Erythroblast (primary cell): ENCODE measurements at regions not wholly inside any gene's neighbourhood (a gene's known extent, or its start where the extent isn't known, plus 50 kb on each side); places are given as distances from the start of the nearest gene placed in this dataset.

Experiments
- GATA1 ChIP-seq: IDR thresholded peaks from 2 replicates; pipeline ENCODE4 v1.6.1; 2011; ENCODE audit warnings: low read depth, mild to moderate bottlenecking, control low read depth, low read length, moderate library complexity
- POLR2A ChIP-seq: IDR thresholded peaks from 2 replicates; pipeline ENCODE4 v1.6.1; 2011; ENCODE audit warnings: mild to moderate bottlenecking, low read length

GRCh38 chr15:96560246-96560895 is 229.9 kb downstream of the NR2F2 start:
- TF ChIP-seq POLR2A (no peak), GATA1 (no peak)
